GM19023 (cell line): ENCODE measurements at regions not wholly inside any gene's neighbourhood (a gene's known extent, or its start where the extent isn't known, plus 50 kb on each side); places are given as distances from the start of the nearest gene placed in this dataset.
A peak's percentile ranks its signal among the peaks of the same experiment; 100 is the strongest.
"Not testable (repeated sequence)": the region's sequence is repeated elsewhere in the genome, so short reads cannot be mapped to it uniquely, and the experiment has no call there.

Experiments used
- ATAC-seq: cut with Tn5 transposase; IDR thresholded peaks from one replicate; pipeline ENCODE4 v1.9.1; 2021; ENCODE audit warnings: mild to moderate bottlenecking, moderate library complexity; ENCODE audit not compliant: unreplicated experiment

DNA sequence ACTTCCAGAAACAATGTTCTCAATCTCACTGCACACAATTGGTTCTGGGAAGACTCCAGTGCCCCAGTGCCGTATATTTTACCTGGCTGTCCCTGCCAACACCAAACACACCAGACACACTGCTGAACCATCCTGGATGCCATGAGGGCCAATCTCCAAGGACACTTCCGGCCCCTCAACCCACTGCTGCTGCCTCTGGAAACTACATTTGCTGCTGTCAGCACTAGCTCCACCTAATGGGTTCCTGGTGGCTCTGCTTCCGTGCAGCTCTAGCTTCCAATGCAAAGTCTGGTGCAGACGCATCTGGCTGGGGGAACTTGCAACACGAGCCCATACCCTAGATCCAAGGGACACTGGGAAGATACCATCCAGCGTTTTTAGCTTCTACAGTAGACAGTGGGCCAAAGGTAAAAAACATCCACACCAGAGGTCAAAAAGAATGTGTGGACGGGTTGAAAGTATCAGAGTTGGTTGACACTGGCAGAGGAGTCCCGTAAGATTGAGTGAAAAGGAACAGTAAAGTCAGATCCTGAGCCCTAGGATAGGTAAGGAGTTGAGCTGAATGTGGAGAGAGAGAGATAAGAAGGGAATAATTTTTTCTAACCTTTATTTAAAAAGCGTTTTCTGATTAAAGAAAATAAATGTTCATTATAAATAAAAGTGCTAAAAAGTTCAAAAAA lies 99.7 kb upstream of the KIF2A start:
- no peak for ATAC-seq

GRCh38 chr5:62208218-62208852 lies 97.7 kb upstream of the KIF2A start:
- ATAC-seq = no peak

- ATAC-seq = no peak
Observed at GRCh38 chr5:62211405-62211804, 94.6 kb upstream of the KIF2A start.

DNA sequence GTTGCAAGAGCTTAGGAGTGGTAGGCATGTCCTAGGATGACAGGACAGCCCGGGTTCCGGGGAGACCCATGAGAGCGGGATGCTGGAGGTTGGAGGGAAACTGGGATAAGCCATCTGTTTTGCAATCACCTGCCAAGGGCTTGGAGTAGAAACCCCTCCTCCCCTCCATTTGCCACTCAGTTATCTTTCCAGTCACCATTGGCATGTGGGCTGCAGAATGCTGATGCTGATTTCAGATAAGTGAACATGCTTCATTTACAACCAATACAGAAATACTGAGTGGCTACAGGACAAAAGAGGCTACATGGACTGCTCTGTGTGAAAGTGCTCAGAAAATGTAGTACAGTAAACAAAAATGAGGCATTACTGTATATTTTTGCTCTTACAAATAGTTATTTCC lies 93.4 kb upstream of the KIF2A start:
- no peak for ATAC-seq

- no peak for ATAC-seq
Observed at GRCh38 chr5:62214701-62215100, 91.3 kb upstream of the KIF2A start.

- ATAC-seq = not testable (repeated sequence)
Observed at GRCh38 chr5:62216603-62217002, 89.4 kb upstream of the KIF2A start.

- not testable (repeated sequence) for ATAC-seq
Observed at GRCh38 chr5:62217095-62217494, 88.9 kb upstream of the KIF2A start.

- not testable (repeated sequence) for ATAC-seq
Observed at GRCh38 chr5:62218860-62219259, 87.1 kb upstream of the KIF2A start.

GRCh38 chr5:62221881-62222280 lies 84.1 kb upstream of the KIF2A start:
- ATAC-seq = not testable (repeated sequence)

DNA sequence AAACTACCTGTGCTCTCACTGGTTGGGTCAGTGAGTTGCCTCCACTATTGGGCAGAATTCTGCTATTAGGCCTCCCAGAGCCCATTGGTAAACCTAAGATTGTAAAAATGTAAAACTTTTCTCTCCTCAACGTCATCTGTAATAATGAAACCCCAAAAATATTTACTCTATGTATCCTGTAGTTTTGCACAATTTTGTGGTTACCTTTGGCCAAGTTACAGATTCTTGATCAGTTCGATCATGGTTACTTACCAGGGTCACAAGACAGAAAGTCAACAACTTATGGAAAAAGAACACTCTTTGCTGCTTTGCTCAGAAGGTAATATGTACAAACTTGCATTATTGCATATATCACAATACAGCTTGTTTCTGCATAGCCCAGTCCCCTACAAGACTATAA lies 83.7 kb upstream of the KIF2A start:
- not testable (repeated sequence) for ATAC-seq

GRCh38 chr5:62223312-62223670 lies 82.7 kb upstream of the KIF2A start:
- peak; percentile 94 for ATAC-seq

DNA sequence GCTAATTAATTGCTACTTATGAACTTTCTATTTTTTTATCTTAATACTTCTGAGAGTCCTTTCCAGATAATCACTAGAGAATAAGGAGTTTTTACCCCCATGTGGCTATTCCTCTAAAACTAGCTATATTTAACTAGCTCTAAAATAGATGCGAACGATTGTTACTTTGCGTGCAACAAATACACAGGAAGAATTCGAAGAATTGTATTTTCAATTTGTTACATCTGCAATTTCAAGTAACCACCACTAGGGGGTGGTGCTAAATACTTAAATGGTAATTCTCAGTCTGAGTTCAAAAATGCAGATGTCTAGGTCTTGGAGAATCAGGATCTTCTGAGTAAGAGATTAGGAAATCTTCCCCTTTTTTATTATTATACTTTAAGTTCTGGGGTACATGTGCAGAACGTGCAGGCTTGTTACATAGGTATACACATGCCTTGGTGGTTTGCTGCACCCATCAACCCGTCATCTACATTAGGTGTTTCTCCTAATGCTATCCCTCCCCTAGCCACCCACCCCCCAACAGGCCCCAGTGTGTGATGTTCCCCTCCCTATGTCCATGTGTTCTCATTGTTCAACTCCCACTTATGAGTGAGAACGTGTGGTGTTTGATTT lies 80.9 kb upstream of the KIF2A start:
- not testable (repeated sequence) for ATAC-seq

DNA sequence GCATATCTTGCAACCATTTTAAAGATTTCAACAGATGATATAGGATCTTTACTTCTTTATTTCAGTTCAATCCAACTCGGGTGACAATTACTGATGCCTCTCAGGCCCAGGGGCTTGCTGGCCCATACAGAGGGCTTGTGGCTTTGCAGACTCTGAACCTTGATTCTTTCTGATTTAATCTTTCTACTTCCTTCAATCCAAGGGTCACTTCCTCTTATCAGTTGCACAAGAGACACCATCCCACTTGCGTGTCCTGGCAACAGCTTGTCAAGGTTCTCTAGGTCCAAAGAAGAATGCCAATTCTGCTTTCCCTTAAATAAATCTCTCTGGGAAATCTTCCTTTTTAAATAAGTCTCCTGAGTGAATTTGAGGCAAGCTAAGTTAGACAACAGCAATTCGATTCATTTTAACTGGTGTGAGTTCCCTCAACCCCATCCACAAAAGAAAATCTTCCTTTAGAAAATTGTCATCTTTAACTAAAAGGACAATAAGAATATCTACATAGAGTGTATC lies 75.1 kb upstream of the KIF2A start:
- not testable (repeated sequence) for ATAC-seq

GRCh38 chr5:62231576-62231975 lies 74.4 kb upstream of the KIF2A start:
- no peak for ATAC-seq

DNA sequence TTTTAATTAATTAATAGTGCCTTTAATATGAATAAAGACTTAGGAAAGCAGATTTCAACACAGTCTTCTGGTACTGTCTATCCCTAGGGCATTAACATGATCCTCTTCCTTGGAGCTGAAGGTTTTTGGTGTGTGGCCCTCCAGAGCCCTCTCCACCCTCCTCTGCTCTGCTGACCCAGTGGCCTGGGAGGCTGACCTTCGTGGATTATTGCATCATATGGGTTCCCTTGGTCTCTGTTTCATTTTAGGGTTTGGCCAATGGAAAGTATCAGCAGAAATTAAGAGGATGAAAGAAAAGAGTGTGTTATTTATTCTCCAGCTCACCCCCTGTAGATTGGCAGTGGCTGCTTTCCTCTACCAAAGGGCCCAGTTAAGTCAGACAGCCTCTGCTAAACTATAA lies 73.8 kb upstream of the KIF2A start:
- ATAC-seq = not testable (repeated sequence)

- ATAC-seq = not testable (repeated sequence)
Observed at GRCh38 chr5:62233083-62234046, 72.6 kb upstream of the KIF2A start.

DNA sequence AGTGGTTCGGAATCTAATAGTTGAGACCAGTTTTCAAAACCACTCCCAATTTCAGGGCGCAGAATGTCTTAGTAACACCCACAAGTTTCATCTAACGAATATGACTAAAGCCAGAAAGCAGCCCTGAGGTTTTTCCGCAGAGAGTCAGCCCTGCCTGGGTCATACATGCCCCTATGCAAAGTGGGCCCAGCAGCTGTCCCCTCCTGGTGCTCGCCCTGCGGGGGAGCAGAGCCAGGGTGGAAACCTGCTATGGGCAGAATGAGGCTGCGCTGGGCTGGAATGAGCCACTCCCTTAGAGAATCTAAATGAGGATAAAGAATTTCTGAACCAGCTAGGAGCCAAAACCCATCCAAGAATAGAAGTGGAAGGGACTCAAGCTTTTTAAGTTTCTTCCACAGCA lies 69.4 kb upstream of the KIF2A start:
- ATAC-seq = peak; percentile 65

- ATAC-seq = not testable (repeated sequence)
Observed at GRCh38 chr5:62237944-62238343, 68.1 kb upstream of the KIF2A start.

DNA sequence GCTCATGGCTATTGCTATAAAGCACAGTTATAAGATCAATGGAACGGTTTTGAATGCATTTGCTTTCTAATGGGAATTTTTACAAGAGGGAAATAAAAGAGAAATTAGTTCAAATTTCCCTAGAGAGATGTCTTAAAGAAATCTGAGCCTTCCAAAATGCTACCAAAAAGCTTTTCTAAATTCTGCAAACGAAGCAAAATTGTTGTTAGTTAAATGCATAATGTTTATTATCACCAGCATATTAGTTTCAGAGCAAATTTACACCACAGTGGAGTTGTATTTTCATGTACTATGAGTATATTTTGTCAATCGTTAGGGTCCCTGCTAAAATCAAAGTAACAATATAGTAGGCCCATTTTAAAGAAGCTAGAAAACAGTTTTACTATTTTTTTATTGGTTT lies 67.4 kb upstream of the KIF2A start:
- not testable (repeated sequence) for ATAC-seq

DNA sequence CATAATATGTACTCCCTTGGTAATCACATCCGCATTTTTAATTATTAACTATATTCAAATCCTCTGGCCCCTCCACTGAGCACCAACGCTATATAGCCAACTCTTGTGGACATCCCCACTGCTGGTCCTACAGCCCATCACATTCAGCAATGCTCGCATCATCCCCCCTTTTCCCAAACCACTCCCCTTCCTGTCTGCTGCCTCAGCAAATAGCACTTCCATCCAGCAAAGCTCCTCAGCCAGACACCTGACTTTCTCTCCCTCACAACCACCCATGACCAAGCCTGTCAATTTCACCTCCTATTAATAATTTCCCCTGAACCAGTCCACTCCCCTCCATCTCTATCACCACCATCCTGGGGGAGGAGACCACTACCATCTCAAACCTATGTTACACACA lies 65.5 kb upstream of the KIF2A start:
- not testable (repeated sequence) for ATAC-seq

GRCh38 chr5:62242000-62242399 lies 64.0 kb upstream of the KIF2A start:
- not testable (repeated sequence) for ATAC-seq
